ENCODE measurements at regions not wholly inside any gene's neighbourhood (a gene's known extent, or its start where the extent isn't known, plus 50 kb on each side); places are given as distances from the start of the nearest gene placed in this dataset.

- TF ChIP-seq CTCF (IDR thresholded peaks at IDR 0.05; ENCODE audit: low read depth, low read length, missing input control) (no peak), JUND (IDR thresholded peaks at IDR 0.05) (no peak), MAX (IDR thresholded peaks at IDR 0.05) (no peak), HNF4G (IDR thresholded peaks at IDR 0.05) (no peak), TAF1 (conservative IDR thresholded peaks at IDR 0.05) (no peak), RAD21 (IDR thresholded peaks at IDR 0.05) (no peak), ZBTB33 (IDR thresholded peaks at IDR 0.05) (no peak), NR2F2 (IDR thresholded peaks at IDR 0.05) (no peak), YY1 (IDR thresholded peaks at IDR 0.05) (no peak), RXRA (IDR thresholded peaks at IDR 0.05) (no peak), SP1 (IDR thresholded peaks at IDR 0.05) (no peak), HNF4A (conservative IDR thresholded peaks at IDR 0.05) (no peak)
- TF ChIP-seq, protein P1, sequence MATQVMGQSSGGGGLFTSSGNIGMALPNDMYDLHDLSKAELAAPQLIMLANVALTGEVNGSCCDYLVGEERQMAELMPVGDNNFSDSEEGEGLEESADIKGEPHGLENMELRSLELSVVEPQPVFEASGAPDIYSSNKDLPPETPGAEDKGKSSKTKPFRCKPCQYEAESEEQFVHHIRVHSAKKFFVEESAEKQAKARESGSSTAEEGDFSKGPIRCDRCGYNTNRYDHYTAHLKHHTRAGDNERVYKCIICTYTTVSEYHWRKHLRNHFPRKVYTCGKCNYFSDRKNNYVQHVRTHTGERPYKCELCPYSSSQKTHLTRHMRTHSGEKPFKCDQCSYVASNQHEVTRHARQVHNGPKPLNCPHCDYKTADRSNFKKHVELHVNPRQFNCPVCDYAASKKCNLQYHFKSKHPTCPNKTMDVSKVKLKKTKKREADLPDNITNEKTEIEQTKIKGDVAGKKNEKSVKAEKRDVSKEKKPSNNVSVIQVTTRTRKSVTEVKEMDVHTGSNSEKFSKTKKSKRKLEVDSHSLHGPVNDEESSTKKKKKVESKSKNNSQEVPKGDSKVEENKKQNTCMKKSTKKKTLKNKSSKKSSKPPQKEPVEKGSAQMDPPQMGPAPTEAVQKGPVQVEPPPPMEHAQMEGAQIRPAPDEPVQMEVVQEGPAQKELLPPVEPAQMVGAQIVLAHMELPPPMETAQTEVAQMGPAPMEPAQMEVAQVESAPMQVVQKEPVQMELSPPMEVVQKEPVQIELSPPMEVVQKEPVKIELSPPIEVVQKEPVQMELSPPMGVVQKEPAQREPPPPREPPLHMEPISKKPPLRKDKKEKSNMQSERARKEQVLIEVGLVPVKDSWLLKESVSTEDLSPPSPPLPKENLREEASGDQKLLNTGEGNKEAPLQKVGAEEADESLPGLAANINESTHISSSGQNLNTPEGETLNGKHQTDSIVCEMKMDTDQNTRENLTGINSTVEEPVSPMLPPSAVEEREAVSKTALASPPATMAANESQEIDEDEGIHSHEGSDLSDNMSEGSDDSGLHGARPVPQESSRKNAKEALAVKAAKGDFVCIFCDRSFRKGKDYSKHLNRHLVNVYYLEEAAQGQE (IDR thresholded peaks at IDR 0.05) = no peak
- TF ChIP-seq, protein P2, sequence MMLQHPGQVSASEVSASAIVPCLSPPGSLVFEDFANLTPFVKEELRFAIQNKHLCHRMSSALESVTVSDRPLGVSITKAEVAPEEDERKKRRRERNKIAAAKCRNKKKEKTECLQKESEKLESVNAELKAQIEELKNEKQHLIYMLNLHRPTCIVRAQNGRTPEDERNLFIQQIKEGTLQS (IDR thresholded peaks at IDR 0.05) = no peak
These were observed 288.7 kb upstream of the IGFBP3 start for GRCh38 chr7:46209611-46210388.

All from liver (tissue), 3 donors.